Erythroblast (primary cell): ENCODE measurements at regions not wholly inside any gene's neighbourhood (a gene's known extent, or its start where the extent isn't known, plus 50 kb on each side); places are given as distances from the start of the nearest gene placed in this dataset.

Source experiments
- DNase-seq, 2 experiments: peaks; one replicate each; lab custom pipeline; 2025; lab: John Stamatoyannopoulos, UW
- GATA1 ChIP-seq: IDR thresholded peaks from 2 replicates; pipeline ENCODE4 v1.6.1; 2011; ENCODE audit warnings: low read depth, mild to moderate bottlenecking, control low read depth, low read length, moderate library complexity
- POLR2A ChIP-seq: IDR thresholded peaks from 2 replicates; pipeline ENCODE4 v1.6.1; 2011; ENCODE audit warnings: mild to moderate bottlenecking, low read length

DNA sequence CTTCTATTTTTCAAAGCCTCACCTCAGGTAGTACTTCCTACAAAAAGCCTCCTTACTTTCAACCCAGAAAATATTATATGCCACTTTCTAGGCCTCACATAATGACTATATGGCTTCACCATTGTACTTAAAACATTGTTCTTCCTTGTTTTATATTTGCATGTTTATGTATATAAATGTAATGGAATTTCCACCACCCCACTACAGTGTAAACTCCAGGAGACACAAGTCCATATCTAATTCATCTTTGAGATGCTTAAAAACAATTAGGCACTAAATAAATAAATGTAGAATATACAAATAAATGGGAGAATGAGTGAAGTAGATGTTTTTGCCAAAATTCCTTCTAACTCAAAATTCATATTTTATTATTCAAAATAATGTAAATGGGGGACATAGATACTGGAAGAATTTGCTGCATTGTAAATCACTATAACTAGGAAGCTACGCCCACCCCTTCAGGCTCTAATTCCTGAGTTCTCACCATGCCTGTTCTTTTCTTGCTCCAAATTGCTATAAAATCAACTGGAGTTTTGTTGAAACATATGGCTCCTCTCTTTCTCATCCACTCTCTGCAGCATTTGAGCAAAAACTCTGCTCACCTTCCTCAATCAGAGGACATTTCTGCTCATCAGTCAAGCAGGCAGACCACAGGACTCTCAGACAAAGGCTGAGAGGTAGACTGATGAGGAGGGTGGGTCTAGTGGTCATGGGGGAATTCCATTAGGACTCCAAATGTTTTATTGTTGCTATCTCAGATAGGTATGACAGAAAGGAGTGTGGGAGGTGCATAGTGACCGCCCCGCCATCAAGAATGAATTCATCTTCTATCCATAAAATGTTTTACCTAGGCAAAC, 243.0 kb downstream of the HNMT start:
- no peak for TF ChIP-seq GATA1
- TF ChIP-seq POLR2A: no peak
- DNase-seq: no peak

- TF ChIP-seq GATA1: no peak
- no peak for TF ChIP-seq POLR2A
- no peak for DNase-seq
These were observed 244.7 kb downstream of the HNMT start for GRCh38 chr2:138209009-138209408.

GRCh38 chr2:138210487-138210886, 246.2 kb downstream of the HNMT start:
- no peak for DNase-seq
- TF ChIP-seq POLR2A (no peak), GATA1 (no peak)

GRCh38 chr2:138212434-138212833, 248.2 kb downstream of the HNMT start:
- TF ChIP-seq POLR2A (no peak), GATA1 (no peak)
- DNase-seq: no peak

GRCh38 chr2:138213084-138213483, 248.8 kb downstream of the HNMT start:
- no peak for TF ChIP-seq GATA1
- DNase-seq: no peak

- DNase-seq: no peak
- TF ChIP-seq GATA1 (no peak), POLR2A (no peak)
These were observed 249.4 kb downstream of the HNMT start for GRCh38 chr2:138213624-138214023.

- no peak for DNase-seq
- TF ChIP-seq POLR2A: no peak
- TF ChIP-seq GATA1: no peak
These were observed 251.7 kb downstream of the HNMT start for GRCh38 chr2:138215958-138216357.

DNA sequence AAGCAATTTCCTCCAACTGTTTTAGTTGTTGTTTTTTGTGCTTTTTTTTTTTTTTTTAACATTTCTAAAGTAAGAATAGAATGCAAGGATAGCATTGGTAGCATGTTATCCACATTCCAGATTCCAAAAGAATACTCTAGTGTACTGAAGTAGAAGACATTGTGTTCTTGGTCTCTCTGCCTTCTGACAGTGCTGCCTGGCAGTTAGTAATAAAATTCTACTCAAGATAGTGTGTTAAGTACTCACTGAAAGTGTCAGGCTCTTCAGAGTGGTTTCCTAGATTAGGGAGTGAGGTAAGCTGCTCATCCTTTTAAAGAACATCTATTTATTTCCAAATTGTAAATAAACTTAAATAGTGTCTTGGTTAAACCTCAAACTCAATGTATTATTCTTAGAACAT, 253.7 kb downstream of the HNMT start:
- TF ChIP-seq GATA1 (no peak), POLR2A (no peak)

DNA sequence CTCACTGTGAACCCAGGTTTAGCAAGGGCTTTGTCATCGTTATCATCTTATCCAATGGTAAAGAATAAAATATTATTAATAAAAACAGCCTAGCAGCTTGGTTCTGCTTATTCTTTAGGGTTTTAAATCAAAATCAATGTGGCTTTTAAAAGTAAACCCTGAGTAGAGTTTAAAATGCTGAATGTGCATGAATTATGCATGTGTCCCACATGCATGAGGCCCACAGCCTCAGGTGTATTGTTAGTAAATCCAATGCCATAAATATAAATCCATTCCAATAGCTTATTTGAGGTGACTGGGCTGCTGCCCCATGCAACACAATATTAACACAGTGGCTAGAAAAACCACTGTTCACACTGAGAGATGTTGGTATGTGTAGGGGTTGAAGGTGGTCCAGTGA, 254.1 kb downstream of the HNMT start:
- TF ChIP-seq POLR2A: no peak
- no peak for TF ChIP-seq GATA1

More for the DNA sequence above, 253.7 kb downstream of the HNMT start:
- no peak for DNase-seq

GRCh38 chr2:138219961-138220360, 255.7 kb downstream of the HNMT start:
- no peak for DNase-seq
- TF ChIP-seq GATA1 (no peak), POLR2A (no peak)

More for the DNA sequence above, 254.1 kb downstream of the HNMT start:
- no peak for DNase-seq

DNA sequence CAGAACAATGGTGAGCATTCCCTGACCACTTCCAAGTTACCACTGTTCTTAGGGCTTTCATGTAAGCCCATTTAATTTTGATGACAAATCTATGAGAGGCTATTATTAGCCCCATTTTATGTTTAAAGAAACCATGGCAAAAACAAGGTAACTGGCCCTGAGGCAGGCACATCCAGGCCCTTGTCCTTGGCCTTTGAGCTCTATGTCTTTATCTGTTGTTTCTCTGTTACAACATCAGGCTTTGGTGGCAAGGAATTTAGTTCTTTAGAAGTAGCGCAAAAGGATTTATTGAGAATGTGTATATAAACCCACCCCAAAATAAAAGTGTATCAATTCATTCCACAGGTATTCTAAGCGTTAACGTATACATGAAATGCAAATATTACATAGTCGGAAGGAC, 257.1 kb downstream of the HNMT start:
- TF ChIP-seq GATA1: no peak
- no peak for DNase-seq

- no peak for TF ChIP-seq POLR2A
- no peak for TF ChIP-seq GATA1
- no peak for DNase-seq
These were observed 259.0 kb downstream of the HNMT start for GRCh38 chr2:138223319-138223718.

DNA sequence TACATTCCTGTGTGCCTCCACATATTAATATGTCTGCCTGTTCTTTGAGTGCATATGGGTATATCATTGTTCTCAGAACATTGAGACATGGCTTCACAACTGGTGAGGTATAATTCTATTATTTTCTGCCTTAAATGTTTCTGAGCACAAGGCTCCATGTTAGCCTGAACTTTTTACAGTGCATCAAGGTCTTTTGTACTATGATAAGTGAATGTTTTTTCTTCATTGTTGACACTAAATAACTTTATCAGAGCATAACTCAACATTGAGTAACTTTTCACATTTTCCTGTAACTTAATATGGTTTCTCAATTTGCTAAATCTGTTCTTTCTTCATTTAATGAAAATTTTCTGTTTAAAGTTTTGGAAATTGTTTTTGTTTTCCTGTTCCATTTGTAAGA, 262.9 kb downstream of the HNMT start:
- DNase-seq: no peak
- TF ChIP-seq POLR2A (no peak), GATA1 (no peak)

- TF ChIP-seq POLR2A: no peak
- no peak for TF ChIP-seq GATA1
- no peak for DNase-seq
These were observed 263.8 kb downstream of the HNMT start for GRCh38 chr2:138228101-138228500.

DNA sequence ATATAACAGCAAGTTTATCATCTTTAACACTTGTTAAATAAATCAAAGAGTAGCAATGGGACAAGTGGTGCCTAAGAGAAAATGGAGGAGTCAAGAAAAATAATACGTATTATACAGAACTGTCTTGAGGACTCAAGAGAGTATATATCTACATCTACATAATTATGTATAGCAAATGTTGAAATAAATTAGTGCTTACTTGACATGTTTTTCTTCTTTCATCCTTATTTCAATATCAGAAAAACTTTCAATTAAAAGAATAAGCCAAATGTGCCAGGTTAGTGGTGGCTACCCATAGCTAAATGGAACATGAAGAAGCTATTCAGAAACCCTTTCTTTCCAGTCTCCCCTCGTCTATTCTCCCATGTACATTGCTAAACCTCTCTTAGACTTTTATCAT, 267.3 kb upstream of the SPOPL start:
- DNase-seq: no peak
- TF ChIP-seq POLR2A: no peak
- no peak for TF ChIP-seq GATA1
